Testis (tissue), 2 donors: ENCODE measurements at regions not wholly inside any gene's neighbourhood (a gene's known extent, or its start where the extent isn't known, plus 50 kb on each side); places are given as distances from the start of the nearest gene placed in this dataset.

Source experiments
- DNase-seq: peaks from one replicate; pipeline ENCODE4 v3.0.0-alpha.2; 2019
- H3K27ac ChIP-seq, 2 donors: fragments of 200-600 bp; sonication (generic); one replicate each; pipeline ENCODE4 v1.5.1; 2019
- H3K27me3 ChIP-seq: fragments of 200-600 bp; sonication (generic); one replicate; pipeline ENCODE4 v1.5.1; 2019
- H3K36me3 ChIP-seq: fragments of 200-600 bp; sonication (generic); one replicate; pipeline ENCODE4 v1.5.1; 2017; ENCODE audit warnings: low read depth; ENCODE audit errors: missing control alignments
- H3K4me1 ChIP-seq: fragments of 200-600 bp; sonication (generic); one replicate; pipeline ENCODE4 v1.5.1; 2019
- H3K4me3 ChIP-seq, 2 donors: fragments of 200-600 bp; sonication (generic); one replicate each; pipeline ENCODE4 v1.5.1; 2017 to 2019
- H3K9me3 ChIP-seq: fragments of 200-600 bp; sonication (generic); one replicate; pipeline ENCODE4 v1.5.1; 2017
- CTCF ChIP-seq, 3 experiments: fragments of 450-650 bp in 2 of 3; fragments of 200-600 bp in 1 of 3; sonication (generic) in 1 of 3; IDR thresholded peaks; one replicate each; pipeline ENCODE4 v1.5.1; 2016 to 2019; ENCODE audit warnings: antibody characterized with exemption in 3 of 3, mild to moderate bottlenecking in 2 of 3, moderate library complexity in 1 of 3
- POLR2A ChIP-seq: fragments of 450-650 bp; IDR thresholded peaks from one replicate; pipeline ENCODE4 v1.6.1; 2017; ENCODE audit warnings: antibody characterized with exemption, mild to moderate bottlenecking, moderate library complexity
- WGBS, 2 donors: methylation state at CpG; one replicate each; pipeline ENCODE4 v1.1.5; 2018; 5-methylcytosine and 5-hydroxymethylcytosine counted together
- intact Hi-C: fragments of 100-400 bp; cut with DNase I; formaldehyde crosslinking; loops from one replicate; pipeline ENCODE4 v1.15.1; 2023; ENCODE audit warnings: low total_unique reads

- no peak for DNase-seq
- H3K4me3 ChIP-seq, result no peak overlapping the region
- TF ChIP-seq POLR2A (no peak), CTCF (IDR thresholded peaks at IDR 0.05) (no peak)
- no peaks in the 10 kb centered on the region for H3K36me3 ChIP-seq
- H3K4me1 ChIP-seq, result no peaks in the 10 kb centered on the region
- intact Hi-C loops, result no loop called here
- H3K27ac ChIP-seq, result no peak overlapping the region
- H3K9me3 ChIP-seq, result no peaks in the 10 kb centered on the region
- no peaks in the 10 kb centered on the region for H3K27me3 ChIP-seq
- 65 to 68% methylated on average over 10 of the region's 10 CpGs for WGBS, 2 donors
Measured at GRCh38 chr6:4480788-4481735, 295.1 kb upstream of the CDYL start.

- Histone ChIP-seq H3K4me3 (no peak overlapping the region), H3K27ac (no peak overlapping the region), H3K9me3 (no peaks in the 10 kb centered on the region), H3K27me3 (no peaks in the 10 kb centered on the region), H3K36me3 (no peaks in the 10 kb centered on the region), H3K4me1 (no peaks in the 10 kb centered on the region)
- TF ChIP-seq CTCF (IDR thresholded peaks at IDR 0.05) (no peak), POLR2A (no peak)
- no peak for DNase-seq
- 64 to 68% methylated on average over 3 of the region's 3 CpGs for whole genome bisulfite sequencing, 2 donors
- intact Hi-C loops, result no loop called here
Measured at GRCh38 chr6:4478098-4478497, 298.1 kb upstream of the CDYL start.

GRCh38 chr6:4474810-4475209, 301.4 kb upstream of the CDYL start:
- 96 to 97% methylated on average over 4 of the region's 4 CpGs for whole genome bisulfite sequencing, 2 donors

GRCh38 chr6:4472969-4473642, 303.1 kb upstream of the CDYL start:
- no peaks in the 10 kb centered on the region for H3K9me3 ChIP-seq
- no peak for DNase-seq
- TF ChIP-seq POLR2A (no peak), CTCF (IDR thresholded peaks at IDR 0.05) (no peak)
- 67 to 79% methylated on average over 6 of the region's 6 CpGs for WGBS, 2 donors
- H3K4me3 ChIP-seq, result no peak overlapping the region
- no peak overlapping the region for H3K27ac ChIP-seq
- H3K36me3 ChIP-seq, result no peaks in the 10 kb centered on the region
- intact Hi-C loops, result no loop called here
- H3K4me1 ChIP-seq, result no peaks in the 10 kb centered on the region
- no peaks in the 10 kb centered on the region for H3K27me3 ChIP-seq

More at GRCh38 chr6:4474810-4475209, 301.4 kb upstream of the CDYL start:
- no peak for DNase-seq
- Histone ChIP-seq H3K4me1 (no peaks in the 10 kb centered on the region), H3K27ac (no peak overlapping the region), H3K36me3 (no peaks in the 10 kb centered on the region), H3K9me3 (no peaks in the 10 kb centered on the region), H3K27me3 (no peaks in the 10 kb centered on the region), H3K4me3 (no peak overlapping the region)
- TF ChIP-seq POLR2A, result no peak
- no peak for TF ChIP-seq CTCF (IDR thresholded peaks at IDR 0.05)
- intact Hi-C loops, result no loop called here
